Pancreas (tissue), 10 donors: ENCODE measurements at regions not wholly inside any gene's neighbourhood (a gene's known extent, or its start where the extent isn't known, plus 50 kb on each side); places are given as distances from the start of the nearest gene placed in this dataset.

ENCODE experiments used
- ATAC-seq, 4 donors: fragments of 200-7000 bp; cut with Tn5 transposase; one replicate each; pipeline versions ENCODE4 v1.8.0 to v1.9.1; 2020; ENCODE audit warnings: mild to moderate bottlenecking in 4 of 4, moderate library complexity in 4 of 4
- DNase-seq, 6 donors: peaks; one replicate each; pipeline ENCODE4 v3.0.0-alpha.2; 2020
- FAIRE-seq: peaks from 2 replicates; lab custom pipeline; 2012; peaks lifted over from hg19 to GRCh38; lab: Jason Lieb, UNC
- H3K27ac ChIP-seq, 4 donors: fragments of 200-600 bp; sonication (generic); 1 replicate in 3 of 4; 2 replicates in 1 of 4; pipeline versions ENCODE4 v1.5.0 to v1.8.0; 2020
- H3K27me3 ChIP-seq, 4 donors: fragments of 200-600 bp; one replicate each; pipeline ENCODE4 v1.8.0; 2021
- H3K36me3 ChIP-seq, 3 donors: fragments of 200-600 bp; sonication (generic) in 1 of 3; one replicate each; pipeline versions ENCODE4 v1.5.0 to v1.8.0; 2020 to 2021
- H3K4me1 ChIP-seq, 3 donors: fragments of 200-600 bp; one replicate each; pipeline ENCODE4 v1.8.0; 2021
- H3K4me3 ChIP-seq, 4 donors: fragments of 200-600 bp; sonication (generic) in 2 of 4; one replicate each; pipeline versions ENCODE4 v1.5.0 to v1.8.0; 2020 to 2021
- H3K9me3 ChIP-seq, 4 donors: fragments of 200-600 bp; one replicate each; pipeline ENCODE4 v1.8.0; 2021
- WGBS, 2 donors: extraction: QIAGEN DNeasy Blood & Tissue Kit; methylation state at CpG; one replicate each; pipeline ENCODE4 v1.1.7; 2013; 5-methylcytosine and 5-hydroxymethylcytosine counted together
- intact Hi-C, 3 donors: fragments of 100-400 bp; cut with DNase I; formaldehyde crosslinking; loops; one replicate each; pipeline versions ENCODE4 v1.11.1 to v1.14.2; 2022
- TF ChIP-seq, protein P1 (sequence below), 4 donors: fragments of 200-600 bp; sonication (generic) in 3 of 4; IDR thresholded peaks; one replicate each; pipeline versions ENCODE4 v1.5.0 to v1.8.0; 2021; ENCODE audit warnings: antibody characterized with exemption in 4 of 4
- donor health status: healthy with polysubstance abuse.
- donor health status: DM: no; HTN: no; CAD: no; lungs with moderate emphysema.
- donor health status: DM: no; HTN: no; CAD: no.
- donor health status: control.
- donor health status: control.
- donor health status: Bipolar disorder and iron deficiency.
- donor health status: DM: yes; HTN: yes; CAD: no.
- donor health status: DM: no; HTN: no; CAD: no.
- donor health status: DM: no; HTN: no; CAD: no.
- donor health status: DM: yes; HTN: yes; CAD: no.

DNA sequence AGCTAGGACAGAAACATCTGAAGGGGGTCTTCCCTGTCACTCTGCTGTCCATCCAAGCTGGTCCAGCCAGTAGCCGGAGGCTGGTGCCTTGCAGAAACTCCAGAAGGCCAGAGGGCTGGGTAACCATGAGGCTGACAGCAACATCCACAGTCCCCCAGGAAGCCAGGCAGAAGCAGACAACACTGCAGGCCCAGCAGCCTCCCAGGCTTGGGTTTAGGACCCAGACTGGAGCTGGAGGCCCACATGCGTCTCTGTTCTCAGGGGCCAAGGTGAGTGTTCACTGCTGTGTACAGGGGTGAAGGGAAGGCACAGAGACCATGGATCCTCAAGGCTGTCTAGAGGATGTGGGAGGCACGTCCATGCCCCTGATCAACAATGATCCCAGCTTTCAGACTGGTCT is 136.4 kb upstream of the PRMT8 start:
- H3K4me1 ChIP-seq: no peaks in the 10 kb centered on the region
- no peaks in the 10 kb centered on the region for H3K9me3 ChIP-seq
- intact Hi-C loops: no loop called here
- no peak overlapping the region for H3K4me3 ChIP-seq
- no peak overlapping the region for H3K27ac ChIP-seq
- no peaks in the 10 kb centered on the region for H3K27me3 ChIP-seq
- DNase-seq (no peak), ATAC-seq (no peak), FAIRE-seq (no peak)
- TF ChIP-seq, protein P1, sequence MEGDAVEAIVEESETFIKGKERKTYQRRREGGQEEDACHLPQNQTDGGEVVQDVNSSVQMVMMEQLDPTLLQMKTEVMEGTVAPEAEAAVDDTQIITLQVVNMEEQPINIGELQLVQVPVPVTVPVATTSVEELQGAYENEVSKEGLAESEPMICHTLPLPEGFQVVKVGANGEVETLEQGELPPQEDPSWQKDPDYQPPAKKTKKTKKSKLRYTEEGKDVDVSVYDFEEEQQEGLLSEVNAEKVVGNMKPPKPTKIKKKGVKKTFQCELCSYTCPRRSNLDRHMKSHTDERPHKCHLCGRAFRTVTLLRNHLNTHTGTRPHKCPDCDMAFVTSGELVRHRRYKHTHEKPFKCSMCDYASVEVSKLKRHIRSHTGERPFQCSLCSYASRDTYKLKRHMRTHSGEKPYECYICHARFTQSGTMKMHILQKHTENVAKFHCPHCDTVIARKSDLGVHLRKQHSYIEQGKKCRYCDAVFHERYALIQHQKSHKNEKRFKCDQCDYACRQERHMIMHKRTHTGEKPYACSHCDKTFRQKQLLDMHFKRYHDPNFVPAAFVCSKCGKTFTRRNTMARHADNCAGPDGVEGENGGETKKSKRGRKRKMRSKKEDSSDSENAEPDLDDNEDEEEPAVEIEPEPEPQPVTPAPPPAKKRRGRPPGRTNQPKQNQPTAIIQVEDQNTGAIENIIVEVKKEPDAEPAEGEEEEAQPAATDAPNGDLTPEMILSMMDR (IDR thresholded peaks at IDR 0.05): no peak
- WGBS, 2 donors: 93 to 94% methylated on average over 3 of the region's 3 CpGs
- no peaks in the 10 kb centered on the region for H3K36me3 ChIP-seq

DNA sequence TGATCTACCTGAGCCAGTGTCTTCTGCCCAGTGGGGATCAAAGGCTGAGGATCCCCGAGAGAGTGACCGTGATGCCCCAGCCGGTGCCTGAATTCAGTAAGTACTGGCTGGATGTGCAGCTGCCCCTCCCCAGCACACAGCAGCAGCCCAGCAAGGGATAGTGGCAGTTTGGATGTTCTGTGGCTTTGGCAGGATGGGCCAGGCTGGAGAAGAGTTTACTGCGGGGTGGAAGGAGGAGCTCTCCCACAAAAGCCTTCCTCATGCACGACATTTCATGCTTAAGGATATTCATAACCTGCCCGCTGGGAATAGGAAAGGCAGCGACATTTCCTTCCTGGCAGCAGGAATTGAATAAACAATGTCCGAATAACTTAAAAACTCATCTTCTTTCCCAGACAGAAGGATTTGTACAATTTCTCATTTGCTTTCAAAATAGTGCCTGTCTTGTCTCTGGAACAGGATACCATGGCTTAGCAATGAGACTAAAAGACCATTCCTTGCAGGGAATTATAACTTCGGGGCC is 135.6 kb upstream of the PRMT8 start:
- intact Hi-C loops: no loop called here
- WGBS, 2 donors: 77 to 87% methylated on average over 9 of the region's 9 CpGs
- no peak for FAIRE-seq

DNA sequence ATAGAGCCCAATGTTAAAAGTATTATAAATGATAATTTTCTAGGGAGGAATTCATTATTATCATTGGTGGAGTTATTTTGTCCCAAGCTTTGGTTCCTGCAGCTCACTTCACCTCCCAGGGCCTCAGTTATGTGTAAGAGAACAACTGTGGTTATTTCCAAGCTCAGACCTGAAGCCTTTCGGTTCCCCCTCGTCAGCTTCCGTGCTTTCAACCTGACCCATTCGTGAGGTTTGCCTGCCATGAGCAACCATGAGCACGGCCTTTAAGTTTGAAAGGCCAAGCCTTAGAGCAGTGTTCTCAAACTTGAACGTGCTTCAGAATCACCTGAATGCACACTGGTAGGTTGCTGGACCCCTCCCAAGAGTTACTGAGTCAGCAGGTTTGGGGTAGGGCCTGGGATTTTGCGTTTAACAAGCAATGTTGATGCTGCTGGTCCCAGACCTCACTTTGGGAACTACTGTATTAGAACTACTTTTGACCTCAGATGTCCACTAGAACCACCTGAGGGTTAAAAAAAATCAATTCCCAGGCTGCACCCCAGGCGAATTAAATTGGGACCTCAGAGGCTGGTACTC is 133.0 kb upstream of the PRMT8 start:
- no peaks in the 10 kb centered on the region for H3K9me3 ChIP-seq
- FAIRE-seq: no peak
- no peak for DNase-seq
- WGBS, 2 donors: 82 to 84% methylated on average over 8 of the region's 8 CpGs
- intact Hi-C loops: no loop called here
- H3K4me1 ChIP-seq: peaks cover 0 to 4% (median 0%) of the 10 kb centered on the region in 3 donors
- TF ChIP-seq, protein P1 (IDR thresholded peaks at IDR 0.05): no peak
- no peaks in the 10 kb centered on the region for H3K36me3 ChIP-seq
- H3K27ac ChIP-seq: no peak overlapping the region
- ATAC-seq: no peak
- no peak overlapping the region for H3K4me3 ChIP-seq
- H3K27me3 ChIP-seq: no peaks in the 10 kb centered on the region

More for the DNA sequence above, 135.6 kb upstream of the PRMT8 start:
- H3K9me3 ChIP-seq: no peaks in the 10 kb centered on the region
- ATAC-seq: no peak
- no peak for DNase-seq
- no peaks in the 10 kb centered on the region for H3K4me1 ChIP-seq
- TF ChIP-seq, protein P1 (IDR thresholded peaks at IDR 0.05): no peak
- no peak overlapping the region for H3K27ac ChIP-seq
- no peak overlapping the region for H3K4me3 ChIP-seq
- no peaks in the 10 kb centered on the region for H3K27me3 ChIP-seq
- H3K36me3 ChIP-seq: no peaks in the 10 kb centered on the region

DNA sequence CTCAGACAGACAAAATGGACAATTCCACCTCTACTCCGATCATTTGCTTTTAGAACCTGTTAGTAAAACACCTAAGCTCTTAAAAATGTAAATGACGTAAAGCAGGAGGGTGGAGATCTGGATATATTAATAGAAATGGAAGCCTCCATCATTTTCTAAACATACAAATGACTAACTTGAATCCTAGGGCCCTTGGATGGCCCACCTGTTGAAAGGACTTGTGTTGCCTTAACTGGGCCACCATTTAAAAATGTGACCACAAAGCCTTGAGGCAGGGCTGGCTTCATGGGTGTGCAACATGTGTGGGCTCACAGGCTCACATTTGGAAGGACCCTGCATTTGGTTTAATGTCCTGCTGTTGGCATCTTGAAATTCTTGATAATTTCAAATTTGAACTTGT is 131.5 kb upstream of the PRMT8 start:
- intact Hi-C loops: no loop called here
- Histone ChIP-seq H3K9me3 (no peaks in the 10 kb centered on the region), H3K36me3 (no peaks in the 10 kb centered on the region), H3K27ac (no peak overlapping the region), H3K4me3 (no peak overlapping the region), H3K27me3 (no peaks in the 10 kb centered on the region), H3K4me1 (peaks cover 0 to 4% (median 0%) of the 10 kb centered on the region in 3 donors)
- no peak for FAIRE-seq
- TF ChIP-seq, protein P1 (IDR thresholded peaks at IDR 0.05): no peak
- no peak for DNase-seq
- 96 to 98% methylated on average over 2 of the region's 2 CpGs for WGBS, 2 donors
- ATAC-seq: no peak

DNA sequence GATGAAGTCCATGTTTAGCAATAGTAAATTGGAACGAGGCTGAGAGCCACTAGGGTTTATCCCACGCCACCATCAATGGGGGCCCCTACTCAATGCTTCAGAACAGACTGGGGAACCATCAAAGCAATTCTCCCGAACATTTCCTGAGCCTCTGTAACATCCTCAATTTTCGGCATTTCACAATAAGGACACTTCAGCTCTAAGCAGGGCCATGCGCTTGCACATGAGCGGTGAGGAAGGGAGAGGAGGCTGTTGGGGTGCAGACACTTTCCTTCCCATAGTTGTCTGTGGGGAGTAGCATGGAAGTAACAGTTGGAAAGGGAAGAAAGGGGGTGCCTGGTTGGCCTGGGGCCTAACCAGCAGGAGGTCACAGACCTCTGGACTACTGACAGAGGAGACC is 129.9 kb upstream of the PRMT8 start:
- no peaks in the 10 kb centered on the region for H3K27me3 ChIP-seq
- DNase-seq (no peak), FAIRE-seq (no peak), ATAC-seq (no peak)
- WGBS, 2 donors: 85 to 88% methylated on average over 6 of the region's 6 CpGs
- no peaks in the 10 kb centered on the region for H3K36me3 ChIP-seq
- no peaks in the 10 kb centered on the region for H3K9me3 ChIP-seq
- H3K4me3 ChIP-seq: no peak overlapping the region
- H3K27ac ChIP-seq: no peak overlapping the region
- H3K4me1 ChIP-seq: peaks cover 0 to 4% (median 0%) of the 10 kb centered on the region in 3 donors
- intact Hi-C loops: no loop called here
- TF ChIP-seq, protein P1 (IDR thresholded peaks at IDR 0.05): no peak
